H9 (cell line): ENCODE measurements at regions not wholly inside any gene's neighbourhood (a gene's known extent, or its start where the extent isn't known, plus 50 kb on each side); places are given as distances from the start of the nearest gene placed in this dataset.

Source experiments
- DNase-seq: peaks from one replicate; pipeline ENCODE4 v3.0.0-alpha.2; 2017
- H2AFZ ChIP-seq: one replicate; pipeline ENCODE4 v1.6.1; 2013; ENCODE audit warnings: mild to moderate bottlenecking, low read length, control low read depth, moderate library complexity
- H2AK5ac ChIP-seq: 2 replicates; pipeline ENCODE4 v1.6.1; 2013; ENCODE audit warnings: low read length, control low read depth, mixed read lengths; ENCODE audit not compliant: insufficient read length
- H2BK120ac ChIP-seq: one replicate; pipeline ENCODE4 v1.6.1; 2013; ENCODE audit warnings: low read depth, mild to moderate bottlenecking, low read length, control low read depth, inconsistent platforms; ENCODE audit not compliant: poor library complexity, severe bottlenecking
- H2BK12ac ChIP-seq: 2 replicates; pipeline ENCODE4 v1.6.1; 2013; ENCODE audit warnings: low read length, control low read depth, mixed read lengths, low read depth; ENCODE audit not compliant: insufficient read length
- H2BK15ac ChIP-seq: 2 replicates; pipeline ENCODE4 v1.6.1; 2013; ENCODE audit warnings: low read depth, low read length, control low read depth
- H2BK20ac ChIP-seq: one replicate; pipeline ENCODE4 v1.6.1; 2013; ENCODE audit warnings: low read depth, mild to moderate bottlenecking, low read length, control low read depth, inconsistent platforms; ENCODE audit not compliant: poor library complexity, severe bottlenecking
- H2BK5ac ChIP-seq: 2 replicates; pipeline ENCODE4 v1.6.1; 2013; ENCODE audit warnings: low read length, control low read depth, mixed read lengths; ENCODE audit not compliant: insufficient read length
- H3K14ac ChIP-seq: 2 replicates; pipeline ENCODE4 v1.6.1; 2013; ENCODE audit warnings: low read length, control low read depth; ENCODE audit not compliant: insufficient read depth
- H3K18ac ChIP-seq: 2 replicates; pipeline ENCODE4 v1.6.1; 2013; ENCODE audit warnings: low read depth, mild to moderate bottlenecking, mixed read lengths, low read length, control low read depth; ENCODE audit not compliant: insufficient read length
- H3K23ac ChIP-seq: 2 replicates; pipeline ENCODE4 v1.6.1; 2013; ENCODE audit warnings: low read length, control low read depth, mixed read lengths, low read depth; ENCODE audit not compliant: insufficient read length
- H3K23me2 ChIP-seq: 2 replicates; pipeline ENCODE4 v1.6.1; 2013; ENCODE audit warnings: low read depth, mild to moderate bottlenecking, mixed read lengths, low read length, control low read depth; ENCODE audit not compliant: insufficient read length, poor library complexity, severe bottlenecking
- H3K27ac ChIP-seq: 2 replicates; pipeline ENCODE4 v1.5.1; 2013; ENCODE audit warnings: low read length, control low read depth, mixed read lengths, low read depth; ENCODE audit not compliant: insufficient read length
- H3K27me3 ChIP-seq: 2 replicates; pipeline ENCODE4 v1.6.1; 2013; ENCODE audit warnings: low read length, control low read depth, inconsistent platforms; ENCODE audit not compliant: insufficient read depth
- H3K4ac ChIP-seq: 2 replicates; pipeline ENCODE4 v1.6.1; 2013; ENCODE audit warnings: low read depth, mild to moderate bottlenecking, control low read depth, inconsistent platforms, low read length, moderate library complexity
- H3K4me1 ChIP-seq: 2 replicates; pipeline ENCODE4 v1.6.1; 2013; ENCODE audit warnings: low read length, control low read depth, inconsistent platforms; ENCODE audit not compliant: insufficient read depth
- H3K4me2 ChIP-seq: 2 replicates; pipeline ENCODE4 v1.6.1; 2013; ENCODE audit warnings: low read length, control low read depth, mixed read lengths; ENCODE audit not compliant: insufficient read length, insufficient read depth
- H3K56ac ChIP-seq: 2 replicates; pipeline ENCODE4 v1.6.1; 2013; ENCODE audit warnings: low read depth, mild to moderate bottlenecking, mixed read lengths, low read length, control low read depth; ENCODE audit not compliant: insufficient read length
- H3K79me1 ChIP-seq: 2 replicates; pipeline ENCODE4 v1.6.1; 2013; ENCODE audit warnings: low read depth, mild to moderate bottlenecking, moderate library complexity, low read length, control low read depth, inconsistent platforms; ENCODE audit not compliant: insufficient read depth, poor library complexity, severe bottlenecking
- H3K79me2 ChIP-seq: 2 replicates; pipeline ENCODE4 v1.6.1; 2013; ENCODE audit warnings: low read length, control low read depth, inconsistent platforms; ENCODE audit not compliant: insufficient read depth
- H3K9ac ChIP-seq: 2 replicates; pipeline ENCODE4 v1.6.1; 2013; ENCODE audit warnings: low read length, control low read depth, mixed read lengths; ENCODE audit not compliant: insufficient read length; ENCODE audit errors: extremely low read depth
- H3K9me3 ChIP-seq: one replicate; pipeline ENCODE4 v1.6.1; 2013; ENCODE audit warnings: low read depth, low read length, inconsistent platforms; ENCODE audit not compliant: control insufficient read depth
- H3T11ph ChIP-seq: one replicate; pipeline ENCODE4 v1.6.1; 2013; ENCODE audit warnings: mild to moderate bottlenecking, low read length, control low read depth, inconsistent platforms
- H4K20me1 ChIP-seq: one replicate; pipeline ENCODE4 v1.6.1; 2013; ENCODE audit not compliant: control insufficient read depth, insufficient read length, insufficient read depth
- H4K5ac ChIP-seq: 2 replicates; pipeline ENCODE4 v1.6.1; 2013; ENCODE audit warnings: low read depth, mild to moderate bottlenecking, mixed read lengths, low read length, control low read depth; ENCODE audit not compliant: insufficient read length
- H4K8ac ChIP-seq: replicated peaks from 2 replicates; pipeline ENCODE4 v1.6.1; 2013; ENCODE audit warnings: low read length, control low read depth, mixed read lengths, low read depth; ENCODE audit not compliant: insufficient read length
- H4K91ac ChIP-seq: 2 replicates; pipeline ENCODE4 v1.6.1; 2013; ENCODE audit warnings: low read depth, mild to moderate bottlenecking, moderate library complexity, mixed read lengths, low read length, control low read depth; ENCODE audit not compliant: insufficient read length
- H3K27ac Mint-ChIP-seq, 3 experiments: 2 replicates in 2 of 3; 3 replicates in 1 of 3; pipeline ENCODE4 v1.8.0; 2020 to 2021; ENCODE audit warnings: mixed read lengths in 3 of 3, mild to moderate bottlenecking in 1 of 3, moderate library complexity in 1 of 3
- H3K27me3 Mint-ChIP-seq: 2 replicates; pipeline ENCODE4 v1.8.0; 2021; ENCODE audit warnings: low read depth, mild to moderate bottlenecking, moderate library complexity, mixed read lengths
- H3K36me3 Mint-ChIP-seq, 3 experiments: 2 replicates in 2 of 3; 3 replicates in 1 of 3; pipeline ENCODE4 v1.8.0; 2020 to 2021; ENCODE audit warnings: low read depth in 3 of 3, mixed read lengths in 3 of 3; ENCODE audit not compliant: insufficient read depth in 1 of 3
- H3K4me1 Mint-ChIP-seq, 2 experiments: 2 replicates each; pipeline ENCODE4 v1.8.0; 2020; ENCODE audit warnings: mixed read lengths in 2 of 2
- H3K4me3 Mint-ChIP-seq, 2 experiments: 2 replicates in 1 of 2; 3 replicates in 1 of 2; pipeline ENCODE4 v1.8.0; 2020 to 2021; ENCODE audit warnings: mild to moderate bottlenecking in 2 of 2, mixed read lengths in 2 of 2, moderate library complexity in 1 of 2
- H3K9me3 Mint-ChIP-seq, 2 experiments: 2 replicates in 1 of 2; 3 replicates in 1 of 2; pipeline ENCODE4 v1.8.0; 2020; ENCODE audit warnings: mild to moderate bottlenecking in 2 of 2, mixed read lengths in 2 of 2, moderate library complexity in 1 of 2
- WGBS: extraction: QIAGEN DNeasy Blood & Tissue Kit; methylation state at CpG from one replicate; pipeline ENCODE4 v1.1.7; 2013; ENCODE audit warnings: missing lambda C conversion rate, low lambda C conversion rate, mixed read lengths; ENCODE audit not compliant: insufficient read length; ENCODE audit errors: extremely low coverage; 5-methylcytosine and 5-hydroxymethylcytosine counted together
- TF ChIP-seq, protein P1 (sequence below): fragments of 200-600 bp; sonication (generic); conservative IDR thresholded peaks from 3 replicates; pipeline ENCODE4 v1.8.0; 2021; ENCODE audit warnings: antibody characterized with exemption, mild to moderate bottlenecking

DNA sequence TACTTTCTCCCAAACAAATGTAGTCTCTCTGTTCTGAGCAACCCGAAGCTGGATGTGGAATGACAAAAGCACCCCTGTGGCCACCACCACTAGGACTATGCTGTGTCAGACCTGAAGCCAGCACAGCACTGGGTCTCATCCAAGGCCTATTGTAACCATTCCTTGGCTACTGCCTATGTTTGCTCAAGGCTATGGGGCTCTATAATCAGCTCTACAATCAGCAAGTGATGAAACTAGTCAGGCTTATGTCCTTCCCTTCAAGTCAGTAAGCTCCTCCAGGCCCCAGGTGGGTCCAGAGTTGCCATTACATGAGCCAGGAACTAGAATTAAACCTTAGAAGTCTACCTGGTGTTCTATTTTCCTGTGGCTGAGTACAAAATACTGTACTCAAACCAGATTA is 370.2 kb downstream of the TBX15 start:
- H2AFZ ChIP-seq = no peak overlapping the region
- H3K9me3 ChIP-seq = no peaks in the 10 kb centered on the region
- H3K4me1 ChIP-seq = no peaks in the 10 kb centered on the region
- TF ChIP-seq, protein P1, sequence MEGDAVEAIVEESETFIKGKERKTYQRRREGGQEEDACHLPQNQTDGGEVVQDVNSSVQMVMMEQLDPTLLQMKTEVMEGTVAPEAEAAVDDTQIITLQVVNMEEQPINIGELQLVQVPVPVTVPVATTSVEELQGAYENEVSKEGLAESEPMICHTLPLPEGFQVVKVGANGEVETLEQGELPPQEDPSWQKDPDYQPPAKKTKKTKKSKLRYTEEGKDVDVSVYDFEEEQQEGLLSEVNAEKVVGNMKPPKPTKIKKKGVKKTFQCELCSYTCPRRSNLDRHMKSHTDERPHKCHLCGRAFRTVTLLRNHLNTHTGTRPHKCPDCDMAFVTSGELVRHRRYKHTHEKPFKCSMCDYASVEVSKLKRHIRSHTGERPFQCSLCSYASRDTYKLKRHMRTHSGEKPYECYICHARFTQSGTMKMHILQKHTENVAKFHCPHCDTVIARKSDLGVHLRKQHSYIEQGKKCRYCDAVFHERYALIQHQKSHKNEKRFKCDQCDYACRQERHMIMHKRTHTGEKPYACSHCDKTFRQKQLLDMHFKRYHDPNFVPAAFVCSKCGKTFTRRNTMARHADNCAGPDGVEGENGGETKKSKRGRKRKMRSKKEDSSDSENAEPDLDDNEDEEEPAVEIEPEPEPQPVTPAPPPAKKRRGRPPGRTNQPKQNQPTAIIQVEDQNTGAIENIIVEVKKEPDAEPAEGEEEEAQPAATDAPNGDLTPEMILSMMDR = no peak
- H2AK5ac ChIP-seq = no peak overlapping the region
- H4K20me1 ChIP-seq = no peaks in the 10 kb centered on the region
- H2BK20ac ChIP-seq = no peak overlapping the region
- no peak overlapping the region for H3K4ac ChIP-seq
- no peak overlapping the region for H2BK5ac ChIP-seq
- no peak for DNase-seq
- no peak overlapping the region for H4K8ac ChIP-seq
- H2BK120ac ChIP-seq = no peak overlapping the region
- WGBS = no CpG with 5 or more reads among the region's 1 CpG
- no peak overlapping the region for H4K91ac ChIP-seq
- H3K4me1 Mint-ChIP-seq = no peaks in the 10 kb centered on the region
- H3K18ac ChIP-seq = no peak overlapping the region
- no peaks in the 10 kb centered on the region for H3K79me2 ChIP-seq
- no peaks in the 10 kb centered on the region for H3K27me3 Mint-ChIP-seq
- H3K9me3 Mint-ChIP-seq = 0 out of 5 replicates have a peak, but pooled peaks cover 0 to 3% of the 10 kb centered on the region in 2 experiments
- no peaks in the 10 kb centered on the region for H3K23me2 ChIP-seq
- H2BK15ac ChIP-seq = no peak overlapping the region
- H3K23ac ChIP-seq = no peak overlapping the region
- H3K56ac ChIP-seq = no peak overlapping the region
- H3K4me2 ChIP-seq = no peak overlapping the region
- H2BK12ac ChIP-seq = no peak overlapping the region
- no peak overlapping the region for H3K4me3 Mint-ChIP-seq
- H4K5ac ChIP-seq = no peak overlapping the region
- H3K9ac ChIP-seq = no peak overlapping the region
- H3T11ph ChIP-seq = no peak overlapping the region
- no peaks in the 10 kb centered on the region for H3K27me3 ChIP-seq
- H3K79me1 ChIP-seq = no peaks in the 10 kb centered on the region
- H3K27ac ChIP-seq = no peak overlapping the region
- no peak overlapping the region for H3K27ac Mint-ChIP-seq
- H3K36me3 Mint-ChIP-seq = no peaks in the 10 kb centered on the region
- no peak overlapping the region for H3K14ac ChIP-seq
